ENCODE measurements at regions not wholly inside any gene's neighbourhood (a gene's known extent, or its start where the extent isn't known, plus 50 kb on each side); places are given as distances from the start of the nearest gene placed in this dataset.

DNA sequence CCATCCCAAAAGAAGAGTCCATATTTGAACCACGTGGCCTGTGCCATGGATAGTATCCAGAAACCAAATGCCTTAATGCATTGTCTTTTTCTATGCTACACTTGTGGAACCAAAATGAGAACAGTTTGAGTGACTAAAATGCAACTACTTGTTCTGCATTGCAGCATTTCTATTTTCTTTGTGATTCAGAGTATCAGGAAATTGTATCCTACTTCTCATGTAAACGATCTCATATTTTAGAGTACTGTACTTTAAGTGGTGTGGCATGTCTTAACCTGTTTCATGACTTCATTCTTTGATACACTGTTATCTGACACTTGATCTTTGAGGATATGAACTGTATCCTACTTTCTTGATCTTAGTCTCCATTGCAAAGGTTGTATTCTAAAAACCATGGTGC, 167.2 kb upstream of the WDR1 start:
- H3K4me1 ChIP-seq = no peaks in the 10 kb centered on the region
- no peaks in the 10 kb centered on the region for H3K36me3 ChIP-seq (replicated peaks)
- in situ Hi-C loops (cut with MboI; ENCODE audit: low sequenced_read_pairs) = no loop called here
- no peak for DNase-seq (ENCODE audit: low spot score in 2 of 2)
- no peaks in the 10 kb centered on the region for H3K27me3 ChIP-seq (ENCODE audit: low read depth)
- H3K9me3 ChIP-seq = no peaks in the 10 kb centered on the region
- H3K4me3 ChIP-seq = no peak overlapping the region

DNA sequence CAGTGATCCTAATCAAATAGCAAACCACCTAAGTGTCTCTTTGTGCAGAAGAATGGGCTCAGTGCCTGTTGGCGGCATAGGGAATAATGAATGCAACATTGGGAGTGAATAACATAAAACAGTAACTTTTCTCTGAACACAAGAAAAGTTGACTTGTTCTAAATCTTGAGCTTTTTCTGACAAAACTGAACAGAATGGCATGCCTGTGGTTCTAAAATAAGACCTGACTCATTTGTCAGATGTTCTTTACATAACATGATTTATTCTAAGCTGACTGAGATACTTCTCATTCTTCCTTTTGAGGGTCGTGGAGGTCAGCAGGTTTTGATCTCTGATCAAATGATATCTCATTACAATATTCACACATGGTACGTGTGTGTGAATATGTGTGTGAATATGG, 165.4 kb upstream of the WDR1 start:
- H3K36me3 ChIP-seq (replicated peaks) = no peaks in the 10 kb centered on the region
- H3K9me3 ChIP-seq = no peaks in the 10 kb centered on the region
- DNase-seq (ENCODE audit: low spot score in 2 of 2) = no peak
- H3K27me3 ChIP-seq (ENCODE audit: low read depth) = no peaks in the 10 kb centered on the region
- no peak overlapping the region for H3K4me3 ChIP-seq
- no peaks in the 10 kb centered on the region for H3K4me1 ChIP-seq
- in situ Hi-C loops (cut with MboI; ENCODE audit: low sequenced_read_pairs) = no loop called here

DNA sequence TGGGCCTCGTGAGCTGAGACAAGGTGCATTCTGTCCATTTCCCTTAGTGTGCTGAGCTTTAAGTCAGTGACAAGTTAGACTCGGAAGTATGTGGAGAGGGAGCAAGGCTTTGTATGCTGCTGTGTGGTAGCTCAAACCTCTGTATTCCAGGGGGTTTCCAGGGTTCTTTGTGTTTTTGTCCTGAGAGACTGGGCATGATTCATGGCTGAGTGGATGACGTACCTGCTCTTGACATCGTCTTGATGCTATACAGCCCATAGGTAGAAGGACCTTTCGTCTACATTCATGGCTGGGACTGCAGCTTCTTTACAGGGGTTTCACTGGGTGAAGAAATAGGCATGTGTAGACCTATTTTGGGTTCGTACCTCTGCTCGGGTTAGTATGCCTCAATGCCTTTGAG, 162.7 kb upstream of the WDR1 start:
- Histone ChIP-seq H3K4me1 (no peaks in the 10 kb centered on the region), H3K36me3 (replicated peaks) (no peaks in the 10 kb centered on the region), H3K4me3 (no peak overlapping the region), H3K9me3 (no peaks in the 10 kb centered on the region), H3K27me3 (ENCODE audit: low read depth) (no peaks in the 10 kb centered on the region)
- in situ Hi-C loops (cut with MboI; ENCODE audit: low sequenced_read_pairs) = no loop called here
- DNase-seq (ENCODE audit: low spot score in 2 of 2) = no peak

DNA sequence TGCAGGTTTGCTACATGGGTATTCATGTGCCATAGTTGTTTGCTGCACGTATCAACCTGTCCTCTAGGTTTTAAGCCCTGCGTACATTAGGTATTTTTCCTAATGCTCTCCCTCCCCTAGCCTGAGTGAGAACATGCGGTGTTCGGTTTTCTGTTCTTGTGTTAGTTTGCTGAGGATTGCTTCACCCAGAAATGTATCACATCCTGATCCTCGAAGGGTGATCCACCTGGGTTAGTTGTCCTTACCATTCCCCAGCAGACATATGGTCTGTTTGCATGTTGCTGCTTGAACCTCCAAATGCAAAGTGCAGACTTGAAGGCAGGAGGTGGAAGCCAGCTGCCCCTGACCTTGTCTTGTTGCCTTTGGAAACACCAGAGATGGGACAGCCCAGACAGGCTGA, 161.5 kb upstream of the WDR1 start:
- Histone ChIP-seq H3K4me3 (no peak overlapping the region), H3K4me1 (no peaks in the 10 kb centered on the region), H3K36me3 (replicated peaks) (no peaks in the 10 kb centered on the region), H3K9me3 (no peaks in the 10 kb centered on the region), H3K27me3 (ENCODE audit: low read depth) (no peaks in the 10 kb centered on the region)
- no peak for DNase-seq (ENCODE audit: low spot score in 2 of 2)
- in situ Hi-C loops (cut with MboI; ENCODE audit: low sequenced_read_pairs) = no loop called here

DNA sequence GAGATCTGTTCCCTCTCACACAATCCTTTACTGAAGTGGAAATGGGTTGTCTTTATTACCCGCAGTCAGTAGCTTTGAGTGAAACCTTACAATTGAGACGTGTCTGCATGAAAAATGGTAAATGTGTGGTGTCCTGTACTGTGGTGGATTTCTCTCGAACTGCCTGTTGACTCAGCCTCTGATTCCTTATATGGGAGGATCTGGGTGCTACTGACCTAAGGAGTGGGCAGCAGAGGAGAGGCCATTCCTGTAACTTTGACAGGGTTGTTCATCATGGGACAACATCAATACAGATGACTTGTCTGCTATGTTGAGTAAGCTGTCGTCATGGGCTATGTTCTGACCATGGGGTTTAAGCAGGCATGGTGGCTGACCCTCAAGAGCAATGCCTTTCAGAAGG, 159.6 kb upstream of the WDR1 start:
- Histone ChIP-seq H3K4me3 (no peak overlapping the region), H3K4me1 (no peaks in the 10 kb centered on the region), H3K36me3 (replicated peaks) (no peaks in the 10 kb centered on the region), H3K9me3 (no peaks in the 10 kb centered on the region), H3K27me3 (ENCODE audit: low read depth) (no peaks in the 10 kb centered on the region)
- no peak for DNase-seq (ENCODE audit: low spot score in 2 of 2)
- in situ Hi-C loops (cut with MboI; ENCODE audit: low sequenced_read_pairs) = no loop called here

DNA sequence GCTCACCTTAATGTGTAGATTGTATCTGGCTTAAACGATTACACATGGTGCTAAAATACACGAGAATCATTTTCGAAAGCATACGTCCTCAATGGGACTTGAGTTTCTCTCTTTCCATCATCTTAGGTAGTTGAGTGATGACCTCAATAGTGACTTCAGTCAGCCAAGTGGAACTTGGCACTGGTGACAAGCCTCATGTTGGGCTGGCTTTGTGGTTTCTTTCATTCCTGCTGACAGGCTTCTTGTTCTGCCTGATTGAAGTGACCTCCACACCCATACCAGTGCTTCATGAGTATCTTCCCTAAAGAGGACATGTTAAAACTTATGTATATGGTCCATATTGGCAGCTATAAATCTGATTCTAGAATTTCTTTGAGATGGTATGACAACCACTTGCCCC, 159.1 kb upstream of the WDR1 start:
- DNase-seq (ENCODE audit: low spot score in 2 of 2) = no peak
- H3K4me1 ChIP-seq = no peaks in the 10 kb centered on the region
- H3K9me3 ChIP-seq = no peaks in the 10 kb centered on the region
- in situ Hi-C loops (cut with MboI; ENCODE audit: low sequenced_read_pairs) = no loop called here
- no peaks in the 10 kb centered on the region for H3K27me3 ChIP-seq (ENCODE audit: low read depth)
- no peak overlapping the region for H3K4me3 ChIP-seq
- no peaks in the 10 kb centered on the region for H3K36me3 ChIP-seq (replicated peaks)

DNA sequence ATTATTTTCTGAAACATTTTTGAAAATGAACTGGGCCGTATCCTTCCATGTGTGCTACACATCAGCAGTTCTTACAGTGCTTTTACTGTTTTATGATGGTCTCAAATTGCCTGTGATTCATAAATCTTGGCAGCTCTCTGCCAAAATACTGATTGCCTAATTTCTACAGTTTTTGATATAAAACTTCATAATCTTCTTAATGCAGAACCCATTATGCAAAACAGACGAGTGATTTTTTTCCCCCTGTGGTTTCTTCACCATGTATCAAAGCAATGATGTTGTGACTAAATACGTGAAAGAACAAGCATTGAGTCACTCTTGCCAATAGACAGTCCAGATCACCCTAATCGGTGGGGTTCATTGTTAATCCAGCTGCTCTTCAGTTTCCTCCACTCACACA, 156.4 kb upstream of the WDR1 start:
- no peak for DNase-seq (ENCODE audit: low spot score in 2 of 2)
- in situ Hi-C loops (cut with MboI; ENCODE audit: low sequenced_read_pairs) = no loop called here
- H3K4me1 ChIP-seq = no peaks in the 10 kb centered on the region
- H3K4me3 ChIP-seq = no peak overlapping the region
- H3K9me3 ChIP-seq = no peaks in the 10 kb centered on the region
- H3K36me3 ChIP-seq (replicated peaks) = no peaks in the 10 kb centered on the region
- no peaks in the 10 kb centered on the region for H3K27me3 ChIP-seq (ENCODE audit: low read depth)

DNA sequence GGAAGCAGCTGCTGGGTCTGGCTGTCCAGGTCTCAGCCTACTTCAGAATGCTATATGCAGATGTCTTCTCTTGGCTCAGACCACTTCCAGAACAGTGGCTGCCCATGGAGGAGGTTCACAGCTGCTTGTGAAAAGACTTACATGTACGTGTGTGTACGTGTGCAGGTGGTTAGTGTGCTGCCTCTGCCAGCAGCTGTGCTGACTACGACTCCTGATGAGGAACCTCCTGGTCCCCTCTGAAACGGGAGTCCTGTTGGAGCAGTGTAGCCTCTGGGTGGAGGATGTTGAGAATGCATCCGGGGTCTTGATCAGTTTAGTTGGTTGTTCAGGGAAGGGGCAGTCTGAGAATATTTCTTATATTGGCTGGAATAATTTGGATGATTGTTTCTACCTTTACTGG, 155.9 kb upstream of the WDR1 start:
- Histone ChIP-seq H3K9me3 (no peaks in the 10 kb centered on the region), H3K27me3 (ENCODE audit: low read depth) (no peaks in the 10 kb centered on the region), H3K36me3 (replicated peaks) (no peaks in the 10 kb centered on the region), H3K4me1 (no peaks in the 10 kb centered on the region), H3K4me3 (no peak overlapping the region)
- no peak for DNase-seq (ENCODE audit: low spot score in 2 of 2)
- in situ Hi-C loops (cut with MboI; ENCODE audit: low sequenced_read_pairs) = no loop called here

DNA sequence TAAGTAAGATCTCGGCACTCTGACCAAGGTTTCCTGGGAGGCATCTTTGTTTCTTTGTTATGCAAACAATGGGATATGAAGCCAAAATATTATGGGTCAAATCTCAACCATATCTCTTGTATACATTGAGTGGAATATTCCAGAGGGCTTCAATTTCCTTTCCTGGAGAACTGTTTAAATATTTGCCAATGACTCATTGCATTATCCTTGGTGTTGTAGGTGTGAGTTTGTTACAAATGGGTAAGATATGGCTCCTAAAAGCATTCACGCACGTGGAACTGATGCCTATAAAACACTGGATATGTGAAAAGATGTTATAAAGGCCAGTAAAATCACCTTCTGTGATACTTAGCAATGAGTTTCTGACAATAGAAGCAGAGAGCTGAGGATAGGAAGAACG, 150.5 kb upstream of the WDR1 start:
- no peak overlapping the region for H3K4me3 ChIP-seq
- no peaks in the 10 kb centered on the region for H3K36me3 ChIP-seq (replicated peaks)
- H3K9me3 ChIP-seq = no peaks in the 10 kb centered on the region
- DNase-seq (ENCODE audit: low spot score in 2 of 2) = no peak
- in situ Hi-C loops (cut with MboI; ENCODE audit: low sequenced_read_pairs) = no loop called here
- H3K27me3 ChIP-seq (ENCODE audit: low read depth) = no peaks in the 10 kb centered on the region
- H3K4me1 ChIP-seq = no peaks in the 10 kb centered on the region

DNA sequence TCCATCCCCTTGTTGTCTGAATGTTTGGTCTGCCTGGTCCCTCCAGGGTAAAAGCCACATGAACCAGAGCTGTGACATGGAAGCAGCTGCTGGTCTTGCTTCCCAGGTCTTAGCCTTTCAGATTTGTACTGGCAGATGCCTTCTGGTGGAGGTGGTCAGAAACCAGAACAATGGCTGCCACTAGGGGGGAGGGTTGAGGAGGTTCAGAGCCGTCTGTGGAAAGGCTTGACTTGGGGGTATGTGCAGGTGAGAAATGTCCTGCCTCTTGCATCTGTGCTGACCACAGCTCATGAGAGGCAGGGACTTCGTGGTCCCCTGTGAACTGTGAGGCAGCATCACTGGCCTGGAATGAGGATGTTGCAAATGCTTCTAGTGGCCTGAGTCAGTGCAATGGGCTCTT, 144.2 kb upstream of the WDR1 start:
- no peaks in the 10 kb centered on the region for H3K27me3 ChIP-seq (ENCODE audit: low read depth)
- no peak for DNase-seq (ENCODE audit: low spot score in 2 of 2)
- no peaks in the 10 kb centered on the region for H3K36me3 ChIP-seq (replicated peaks)
- no peaks in the 10 kb centered on the region for H3K9me3 ChIP-seq
- H3K4me3 ChIP-seq = no peak overlapping the region
- in situ Hi-C loops (cut with MboI; ENCODE audit: low sequenced_read_pairs) = no loop called here
- no peaks in the 10 kb centered on the region for H3K4me1 ChIP-seq

DNA sequence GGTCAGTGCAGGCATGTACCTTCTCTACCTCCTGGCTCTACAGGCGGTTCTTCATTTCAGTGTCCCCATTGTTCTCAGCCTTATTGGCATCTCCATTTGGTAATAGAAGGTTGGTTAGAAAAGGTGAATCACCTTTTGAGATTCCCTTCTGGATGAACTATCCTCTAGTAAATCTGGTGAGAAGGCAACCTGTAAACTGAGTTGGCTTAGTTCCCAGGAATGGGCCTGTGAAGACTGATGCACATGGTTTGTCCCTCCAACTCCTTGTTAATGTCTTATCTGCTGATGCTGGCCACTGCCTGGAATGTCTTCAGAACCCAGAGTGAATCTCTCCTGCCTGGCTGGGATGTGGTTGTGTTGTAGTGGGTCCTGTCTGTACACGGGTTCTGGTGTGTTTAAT, 143.4 kb upstream of the WDR1 start:
- H3K9me3 ChIP-seq = no peaks in the 10 kb centered on the region
- no peaks in the 10 kb centered on the region for H3K27me3 ChIP-seq (ENCODE audit: low read depth)
- DNase-seq (ENCODE audit: low spot score in 2 of 2) = no peak
- H3K36me3 ChIP-seq (replicated peaks) = no peaks in the 10 kb centered on the region
- H3K4me3 ChIP-seq = no peak overlapping the region
- H3K4me1 ChIP-seq = no peaks in the 10 kb centered on the region
- in situ Hi-C loops (cut with MboI; ENCODE audit: low sequenced_read_pairs) = no loop called here

DNA sequence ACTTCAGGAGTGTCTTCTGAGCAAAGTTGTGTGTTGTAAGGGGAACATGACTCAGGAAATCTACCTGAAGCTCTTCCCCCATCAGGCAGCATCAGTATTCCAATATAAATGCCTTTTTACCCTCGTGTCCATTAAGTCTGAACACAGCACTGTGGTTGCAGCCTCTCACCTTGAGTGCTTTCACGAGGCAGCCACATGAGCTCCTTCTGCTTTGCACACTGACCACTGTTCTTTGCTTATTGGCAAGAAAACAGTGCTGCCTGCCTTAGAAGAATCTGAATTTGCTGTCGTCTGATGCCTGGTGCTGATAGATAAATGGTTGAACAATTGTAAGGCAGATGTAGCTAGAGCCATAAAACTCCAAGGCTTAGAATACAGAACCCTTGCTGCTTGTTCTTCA, 139.6 kb upstream of the WDR1 start:
- Histone ChIP-seq H3K36me3 (replicated peaks) (no peaks in the 10 kb centered on the region), H3K4me3 (no peak overlapping the region), H3K27me3 (ENCODE audit: low read depth) (no peaks in the 10 kb centered on the region), H3K4me1 (no peaks in the 10 kb centered on the region), H3K9me3 (no peaks in the 10 kb centered on the region)
- in situ Hi-C loops (cut with MboI; ENCODE audit: low sequenced_read_pairs) = no loop called here
- DNase-seq (ENCODE audit: low spot score in 2 of 2) = no peak

DNA sequence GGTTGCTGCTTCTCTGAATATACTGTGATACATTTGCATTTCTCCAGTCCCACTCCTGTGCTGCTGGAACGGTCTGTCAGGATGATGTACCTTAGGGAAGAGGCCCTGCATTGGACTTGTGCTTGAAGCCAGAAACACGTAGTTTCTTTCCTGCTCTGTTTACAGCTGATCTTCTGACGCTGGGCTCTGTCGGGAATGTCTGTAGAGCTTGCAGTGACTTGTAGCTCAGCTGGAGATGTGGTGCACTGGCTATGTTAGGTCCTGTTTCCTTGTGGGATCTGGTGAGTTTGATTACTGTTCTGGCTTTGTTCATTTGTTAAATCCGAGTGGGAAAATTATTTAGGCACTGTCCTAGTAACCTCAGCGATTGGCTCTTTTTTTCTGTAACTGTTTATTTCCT, 137.2 kb upstream of the WDR1 start:
- in situ Hi-C loops (cut with MboI; ENCODE audit: low sequenced_read_pairs) = no loop called here
- Histone ChIP-seq H3K27me3 (ENCODE audit: low read depth) (no peaks in the 10 kb centered on the region), H3K9me3 (no peaks in the 10 kb centered on the region), H3K4me1 (no peaks in the 10 kb centered on the region), H3K4me3 (no peak overlapping the region), H3K36me3 (replicated peaks) (no peaks in the 10 kb centered on the region)
- DNase-seq (ENCODE audit: low spot score in 2 of 2) = no peak

DNA sequence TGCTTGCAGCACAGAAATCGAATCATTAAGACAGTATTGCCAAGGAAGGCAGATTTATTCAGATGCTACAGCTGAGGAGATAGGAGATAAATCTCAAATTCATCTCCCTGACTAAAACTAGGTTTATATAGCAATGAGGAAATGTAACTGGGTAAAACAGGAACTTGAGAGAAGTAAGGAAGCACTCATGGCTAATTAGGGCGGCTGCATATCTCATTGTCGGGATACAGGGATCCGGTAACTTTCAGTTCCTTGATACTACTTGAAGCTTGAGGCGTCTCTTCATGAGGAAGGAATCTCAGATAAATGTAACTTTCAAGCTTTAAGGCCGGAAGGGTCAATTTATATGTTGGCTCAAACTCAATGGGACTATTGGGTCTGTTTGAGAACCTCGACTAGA, 129.2 kb upstream of the WDR1 start:
- Histone ChIP-seq H3K36me3 (replicated peaks) (no peaks in the 10 kb centered on the region), H3K4me1 (no peaks in the 10 kb centered on the region), H3K4me3 (no peak overlapping the region), H3K9me3 (no peaks in the 10 kb centered on the region), H3K27me3 (ENCODE audit: low read depth) (no peaks in the 10 kb centered on the region)
- in situ Hi-C loops (cut with MboI; ENCODE audit: low sequenced_read_pairs) = no loop called here
- DNase-seq (ENCODE audit: low spot score in 2 of 2) = no peak

DNA sequence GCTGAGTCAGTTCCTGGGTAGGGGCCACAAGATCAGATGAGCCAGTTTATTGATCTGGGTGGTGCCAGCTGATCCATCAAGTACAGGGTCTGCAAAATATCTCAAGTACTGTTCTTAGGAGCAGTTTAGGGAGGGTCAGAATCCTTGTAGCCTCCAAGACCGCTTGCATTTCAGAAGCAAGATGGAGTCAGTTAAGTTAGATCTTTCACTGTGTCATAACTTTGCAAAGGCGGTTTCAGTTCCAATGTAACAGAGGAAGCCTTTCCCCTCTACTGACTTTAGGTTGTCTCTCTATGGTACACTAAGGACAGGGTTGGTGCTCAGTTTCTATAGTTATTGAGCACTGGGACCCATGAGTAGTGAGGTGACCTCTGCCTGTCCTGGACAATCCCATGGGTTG, 127.3 kb upstream of the WDR1 start:
- Histone ChIP-seq H3K4me1 (no peaks in the 10 kb centered on the region), H3K27me3 (ENCODE audit: low read depth) (no peaks in the 10 kb centered on the region), H3K4me3 (no peak overlapping the region), H3K36me3 (replicated peaks) (no peaks in the 10 kb centered on the region), H3K9me3 (no peaks in the 10 kb centered on the region)
- DNase-seq (ENCODE audit: low spot score in 2 of 2) = no peak
- in situ Hi-C loops (cut with MboI; ENCODE audit: low sequenced_read_pairs) = no loop called here

DNA sequence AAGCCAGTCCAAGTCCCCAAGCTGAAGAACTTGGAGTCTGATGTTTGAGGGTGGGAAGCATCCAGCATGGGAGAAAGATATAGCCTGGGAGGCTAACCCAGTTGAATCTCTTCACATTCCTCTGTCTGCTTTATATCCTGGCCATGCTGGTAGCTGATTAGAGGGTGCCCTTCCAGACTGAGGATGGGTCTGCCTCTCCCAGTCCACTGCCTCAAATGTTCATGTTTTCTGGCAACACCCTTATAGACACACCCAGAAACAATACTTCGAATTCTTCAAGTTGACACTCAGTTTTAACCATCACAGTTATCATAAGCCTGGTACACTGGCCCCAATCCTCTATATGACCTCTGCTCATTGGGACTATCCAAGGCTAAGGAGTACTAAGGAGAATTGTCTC, 124.1 kb upstream of the WDR1 start:
- no peaks in the 10 kb centered on the region for H3K27me3 ChIP-seq (ENCODE audit: low read depth)
- no peaks in the 10 kb centered on the region for H3K4me1 ChIP-seq
- no peak overlapping the region for H3K4me3 ChIP-seq
- H3K36me3 ChIP-seq (replicated peaks) = no peaks in the 10 kb centered on the region
- in situ Hi-C loops (cut with MboI; ENCODE audit: low sequenced_read_pairs) = no loop called here
- no peaks in the 10 kb centered on the region for H3K9me3 ChIP-seq
- no peak for DNase-seq (ENCODE audit: low spot score in 2 of 2)

Data from HAP-1 (cell line).